HG02798 (cell line): ENCODE measurements at regions not wholly inside any gene's neighbourhood (a gene's known extent, or its start where the extent isn't known, plus 50 kb on each side); places are given as distances from the start of the nearest gene placed in this dataset.
"Not testable (repeated sequence)": the region's sequence is repeated elsewhere in the genome, so short reads cannot be mapped to it uniquely, and the experiment has no call there.

Source experiments
- ATAC-seq: cut with Tn5 transposase; IDR thresholded peaks from one replicate; pipeline ENCODE4 v1.9.1; 2021; ENCODE audit warnings: mild to moderate bottlenecking; ENCODE audit not compliant: unreplicated experiment, poor library complexity

- no peak for ATAC-seq
These were observed 124.2 kb upstream of the SMURF2 start for GRCh38 chr17:64786337-64786736.

GRCh38 chr17:64785011-64785421, 122.9 kb upstream of the SMURF2 start:
- ATAC-seq = no peak

- no peak for ATAC-seq
These were observed 122.4 kb upstream of the SMURF2 start for GRCh38 chr17:64784353-64785010.

- no peak for ATAC-seq
These were observed 121.6 kb upstream of the SMURF2 start for GRCh38 chr17:64783556-64784352.

- no peak for ATAC-seq
These were observed 120.9 kb upstream of the SMURF2 start for GRCh38 chr17:64783031-64783461.

GRCh38 chr17:64781810-64782555, 119.9 kb upstream of the SMURF2 start:
- ATAC-seq = no peak

- no peak for ATAC-seq
These were observed 119.1 kb upstream of the SMURF2 start for GRCh38 chr17:64781014-64781756.

GRCh38 chr17:64780096-64781013, 118.2 kb upstream of the SMURF2 start:
- no peak for ATAC-seq

GRCh38 chr17:64779376-64780095, 117.4 kb upstream of the SMURF2 start:
- ATAC-seq = no peak

- not testable (repeated sequence) for ATAC-seq
These were observed 116.9 kb upstream of the SMURF2 start for GRCh38 chr17:64779098-64779375.

- no peak for ATAC-seq
These were observed 116.4 kb upstream of the SMURF2 start for GRCh38 chr17:64778240-64779097.

- no peak for ATAC-seq
These were observed 115.5 kb upstream of the SMURF2 start for GRCh38 chr17:64777415-64778239.

- ATAC-seq = peak; percentile 54
These were observed 114.8 kb upstream of the SMURF2 start for GRCh38 chr17:64776720-64777414.

GRCh38 chr17:64775701-64776570, 113.8 kb upstream of the SMURF2 start:
- ATAC-seq = no peak

- ATAC-seq = no peak
These were observed 112.9 kb upstream of the SMURF2 start for GRCh38 chr17:64774888-64775540.
